ENCODE measurements at regions not wholly inside any gene's neighbourhood (a gene's known extent, or its start where the extent isn't known, plus 50 kb on each side); places are given as distances from the start of the nearest gene placed in this dataset.

GRCh38 chr4:63618883-63619718, 790.1 kb downstream of the TECRL start:
- DNase-seq, result no peak

- no peak for DNase-seq
These were observed 801.9 kb downstream of the TECRL start for GRCh38 chr4:63607169-63607872.

- no peak for DNase-seq
These were observed 819.5 kb downstream of the TECRL start for GRCh38 chr4:63589796-63590195.

- DNase-seq, result no peak
These were observed 825.7 kb downstream of the TECRL start for GRCh38 chr4:63583561-63583960.

GRCh38 chr4:63583007-63583406, 826.2 kb downstream of the TECRL start:
- no peak for DNase-seq

GRCh38 chr4:63580796-63581475, 828.3 kb downstream of the TECRL start:
- DNase-seq, result no peak

- no peak for DNase-seq
These were observed 830.9 kb downstream of the TECRL start for GRCh38 chr4:63578383-63578782.

GRCh38 chr4:63566658-63567057, 842.6 kb downstream of the TECRL start:
- no peak for DNase-seq

- DNase-seq, result no peak
These were observed 845.8 kb downstream of the TECRL start for GRCh38 chr4:63563288-63564014.

- no peak for DNase-seq
These were observed 850.5 kb downstream of the TECRL start for GRCh38 chr4:63558709-63559108.

- no peak for DNase-seq
These were observed 852.9 kb downstream of the TECRL start for GRCh38 chr4:63556332-63556731.

GRCh38 chr4:63553123-63553522, 856.1 kb downstream of the TECRL start:
- DNase-seq, result no peak

- DNase-seq, result no peak
These were observed 867.4 kb downstream of the TECRL start for GRCh38 chr4:63541828-63542227.

- DNase-seq, result no peak
These were observed 879.5 kb downstream of the TECRL start for GRCh38 chr4:63529581-63530337.

- no peak for DNase-seq
These were observed 880.8 kb downstream of the TECRL start for GRCh38 chr4:63528256-63528991.

GRCh38 chr4:63526251-63526650, 883.0 kb downstream of the TECRL start:
- DNase-seq, result no peak

- no peak for DNase-seq
These were observed 884.5 kb downstream of the TECRL start for GRCh38 chr4:63524764-63525163.

- no peak for DNase-seq
These were observed 903.4 kb downstream of the TECRL start for GRCh38 chr4:63505714-63506460.

- no peak for DNase-seq
These were observed 916.0 kb downstream of the TECRL start for GRCh38 chr4:63493265-63493664.

- no peak for DNase-seq
These were observed 916.7 kb downstream of the TECRL start for GRCh38 chr4:63492515-63492914.

- no peak for DNase-seq
These were observed 944.9 kb downstream of the TECRL start for GRCh38 chr4:63464393-63464792.

All from NK-92 treated with Interleukin-12 subunit alpha and Interleukin-12 subunit beta, amount 100 ng/mL, for 24 hours (cell line).